Gastroesophageal sphincter (tissue), 4 donors: ENCODE measurements at regions not wholly inside any gene's neighbourhood (a gene's known extent, or its start where the extent isn't known, plus 50 kb on each side); places are given as distances from the start of the nearest gene placed in this dataset.

ENCODE experiments used
- ATAC-seq: fragments of 150-250 bp; one replicate; pipeline ENCODE4 v1.9.1; 2016; ENCODE audit warnings: mild to moderate bottlenecking, moderate library complexity
- H3K27ac ChIP-seq, 4 donors: fragments of 200-600 bp; sonication (generic) in 3 of 4; 1 replicate in 3 of 4; 2 replicates in 1 of 4; pipeline ENCODE4 v1.5.1; 2016 to 2019
- H3K27me3 ChIP-seq: fragments of 200-600 bp; sonication (generic); one replicate; pipeline ENCODE4 v1.5.1; 2019
- H3K36me3 ChIP-seq, 2 donors: fragments of 200-600 bp; sonication (generic); one replicate each; pipeline ENCODE4 v1.5.1; 2019; ENCODE audit warnings: control low read depth in 1 of 2
- H3K4me1 ChIP-seq, 3 donors: fragments of 200-600 bp; sonication (generic); 1 replicate in 2 of 3; 2 replicates in 1 of 3; pipeline ENCODE4 v1.5.1; 2016 to 2019; ENCODE audit warnings: control low read depth in 2 of 3
- H3K4me3 ChIP-seq, 2 donors: fragments of 200-600 bp; sonication (generic); one replicate each; pipeline ENCODE4 v1.5.1; 2019; ENCODE audit warnings: mild to moderate bottlenecking in 1 of 2, moderate library complexity in 1 of 2
- H3K9me3 ChIP-seq, 3 donors: fragments of 200-600 bp; sonication (generic); one replicate each; pipeline ENCODE4 v1.5.1; 2017 to 2019; ENCODE audit warnings: control low read depth in 2 of 3
- CTCF ChIP-seq, 4 experiments: fragments of 200-600 bp in 2 of 4; fragments of 450-650 bp in 2 of 4; sonication (generic) in 1 of 4; IDR thresholded peaks; one replicate each; pipeline ENCODE4 v1.5.1; 2017 to 2019; ENCODE audit warnings: antibody characterized with exemption in 4 of 4, mild to moderate bottlenecking in 2 of 4, moderate library complexity in 2 of 4
- EP300 ChIP-seq: sonication (generic); formaldehyde crosslinking; IDR thresholded peaks from one replicate; pipeline ENCODE4 v1.6.1; 2017; ENCODE audit warnings: antibody characterized with exemption, mild to moderate bottlenecking
- POLR2A ChIP-seq, 2 donors: fragments of 450-650 bp; IDR thresholded peaks; one replicate each; pipeline ENCODE4 v1.6.1; 2017; ENCODE audit warnings: antibody characterized with exemption in 2 of 2, mild to moderate bottlenecking in 2 of 2, moderate library complexity in 1 of 2
- POLR2AphosphoS5 ChIP-seq: sonication (generic); formaldehyde crosslinking; IDR thresholded peaks from one replicate; pipeline ENCODE4 v1.6.1; 2017; ENCODE audit warnings: antibody characterized with exemption
- WGBS, 2 donors: methylation state at CpG; one replicate each; pipeline ENCODE4 v1.1.5; 2018; ENCODE audit warnings: low coverage in 1 of 2; 5-methylcytosine and 5-hydroxymethylcytosine counted together

- Histone ChIP-seq H3K27ac (no peak overlapping the region), H3K36me3 (no peaks in the 10 kb centered on the region), H3K4me3 (no peak overlapping the region), H3K4me1 (no peaks in the 10 kb centered on the region), H3K9me3 (no peaks in the 10 kb centered on the region), H3K27me3 (no peaks in the 10 kb centered on the region)
- ATAC-seq = no peak
- no peak for TF ChIP-seq EP300
- no peak for TF ChIP-seq POLR2AphosphoS5
- TF ChIP-seq POLR2A (IDR thresholded peaks at IDR 0.05) = no peak
- TF ChIP-seq CTCF (IDR thresholded peaks at IDR 0.05) = no peak
- WGBS, 2 donors = 92 to 95% methylated on average over 2 of the region's 2 CpGs
Measured at GRCh38 chr6:135638108-135638507, 140.6 kb upstream of the AHI1 start.

GRCh38 chr6:135640048-135640447 lies 142.5 kb upstream of the AHI1 start:
- WGBS, 2 donors = 84 to 95% methylated on average over 2 of the region's 2 CpGs
- no peak for TF ChIP-seq CTCF (IDR thresholded peaks at IDR 0.05)
- no peak for TF ChIP-seq EP300
- TF ChIP-seq POLR2A (IDR thresholded peaks at IDR 0.05) = no peak
- TF ChIP-seq POLR2AphosphoS5 = no peak
- Histone ChIP-seq H3K27me3 (no peaks in the 10 kb centered on the region), H3K27ac (no peak overlapping the region), H3K36me3 (no peaks in the 10 kb centered on the region), H3K4me1 (no peaks in the 10 kb centered on the region), H3K4me3 (no peak overlapping the region), H3K9me3 (no peaks in the 10 kb centered on the region)
- ATAC-seq = no peak

GRCh38 chr6:135640449-135641111 lies 143.0 kb upstream of the AHI1 start:
- Histone ChIP-seq H3K4me3 (no peak overlapping the region), H3K4me1 (no peaks in the 10 kb centered on the region), H3K36me3 (no peaks in the 10 kb centered on the region), H3K9me3 (no peaks in the 10 kb centered on the region), H3K27ac (no peak overlapping the region), H3K27me3 (no peaks in the 10 kb centered on the region)
- WGBS, 2 donors = 39 to 80% methylated on average over 3 of the region's 3 CpGs
- ATAC-seq = no peak
- TF ChIP-seq CTCF (IDR thresholded peaks at IDR 0.05) (no peak), POLR2A (IDR thresholded peaks at IDR 0.05) (no peak), EP300 (no peak), POLR2AphosphoS5 (no peak)

- TF ChIP-seq POLR2A (IDR thresholded peaks at IDR 0.05) (no peak), CTCF (IDR thresholded peaks at IDR 0.05) (no peak), POLR2AphosphoS5 (no peak), EP300 (no peak)
- Histone ChIP-seq H3K27me3 (no peaks in the 10 kb centered on the region), H3K27ac (no peak overlapping the region), H3K4me1 (no peaks in the 10 kb centered on the region), H3K4me3 (no peak overlapping the region), H3K36me3 (no peaks in the 10 kb centered on the region), H3K9me3 (peaks cover 0 to 8% (median 0%) of the 10 kb centered on the region in 3 donors)
- WGBS, 2 donors = 93 to 100% methylated on average over 1 to 3 of the region's 3 CpGs
- ATAC-seq = no peak
Measured at GRCh38 chr6:135642912-135643311, 145.4 kb upstream of the AHI1 start.

GRCh38 chr6:135644394-135644793 lies 146.9 kb upstream of the AHI1 start:
- Histone ChIP-seq H3K36me3 (no peaks in the 10 kb centered on the region), H3K27ac (no peak overlapping the region), H3K4me1 (no peaks in the 10 kb centered on the region), H3K9me3 (peaks cover 0 to 11% (median 0%) of the 10 kb centered on the region in 3 donors), H3K27me3 (no peaks in the 10 kb centered on the region), H3K4me3 (no peak overlapping the region)
- ATAC-seq = no peak
- TF ChIP-seq CTCF (IDR thresholded peaks at IDR 0.05) (no peak), POLR2A (IDR thresholded peaks at IDR 0.05) (no peak), EP300 (no peak), POLR2AphosphoS5 (no peak)
- 98% methylated on average over 3 of the region's 3 CpGs; no CpG with 5 or more reads in 1 of the 2 donors for WGBS, 2 donors
